HUES48 (cell line): ENCODE measurements at regions not wholly inside any gene's neighbourhood (a gene's known extent, or its start where the extent isn't known, plus 50 kb on each side); places are given as distances from the start of the nearest gene placed in this dataset.

Source experiments
- H3K27ac ChIP-seq: one replicate; pipeline ENCODE4 v1.7.0; 2013; ENCODE audit warnings: low read depth, low read length, inconsistent platforms
- H3K27me3 ChIP-seq: 2 replicates; pipeline ENCODE4 v1.6.1; 2013; ENCODE audit warnings: mild to moderate bottlenecking, low read length; ENCODE audit not compliant: control insufficient read depth, insufficient read depth
- H3K36me3 ChIP-seq: 2 replicates; pipeline ENCODE4 v1.6.1; 2013; ENCODE audit warnings: low read length; ENCODE audit not compliant: control insufficient read depth, insufficient read depth
- H3K4me1 ChIP-seq: 2 replicates; pipeline ENCODE4 v1.6.1; 2013; ENCODE audit warnings: mild to moderate bottlenecking, low read length; ENCODE audit not compliant: control insufficient read depth, insufficient read depth
- H3K4me3 ChIP-seq: 2 replicates; pipeline ENCODE4 v1.5.1; 2013; ENCODE audit warnings: mild to moderate bottlenecking, low read depth, low read length
- H3K9ac ChIP-seq: 2 replicates; pipeline ENCODE4 v1.6.1; 2013; ENCODE audit warnings: mild to moderate bottlenecking, low read depth, low read length, moderate library complexity
- H3K9me3 ChIP-seq: 2 replicates; pipeline ENCODE4 v1.6.1; 2013; ENCODE audit warnings: low read length; ENCODE audit not compliant: control insufficient read depth, insufficient read depth

DNA sequence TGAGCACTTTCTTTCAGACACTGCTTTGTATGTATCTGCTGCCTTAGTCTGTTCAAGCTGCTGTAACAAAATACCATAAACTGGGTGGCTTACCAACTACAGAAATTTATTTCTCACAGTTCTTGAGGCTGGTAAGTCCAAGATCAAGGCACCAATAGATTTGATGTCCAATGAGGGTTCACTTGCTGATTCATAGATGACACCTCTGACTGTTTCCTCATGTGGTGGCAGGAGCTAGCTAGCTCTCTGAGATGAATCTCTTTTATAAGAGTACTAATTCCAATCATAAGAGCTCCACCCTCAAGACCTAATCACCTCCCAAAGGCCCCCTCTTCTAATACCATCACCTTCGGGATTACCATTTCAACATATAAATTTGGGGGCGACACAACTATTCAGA, 76.6 kb upstream of the ADO start:
- Histone ChIP-seq H3K36me3 (no peaks in the 10 kb centered on the region), H3K4me1 (no peaks in the 10 kb centered on the region), H3K9me3 (no peaks in the 10 kb centered on the region), H3K9ac (no peak overlapping the region), H3K27ac (no peak overlapping the region), H3K27me3 (no peaks in the 10 kb centered on the region), H3K4me3 (no peak overlapping the region)

GRCh38 chr10:62728479-62728878, 76.0 kb upstream of the ADO start:
- Histone ChIP-seq H3K9me3 (no peaks in the 10 kb centered on the region), H3K4me1 (no peaks in the 10 kb centered on the region), H3K9ac (no peak overlapping the region), H3K27me3 (no peaks in the 10 kb centered on the region), H3K36me3 (no peaks in the 10 kb centered on the region), H3K27ac (no peak overlapping the region), H3K4me3 (no peak overlapping the region)

GRCh38 chr10:62732841-62733653, 71.5 kb upstream of the ADO start:
- Histone ChIP-seq H3K36me3 (no peaks in the 10 kb centered on the region), H3K27me3 (no peaks in the 10 kb centered on the region), H3K27ac (no peak overlapping the region), H3K4me1 (no peaks in the 10 kb centered on the region), H3K9me3 (no peaks in the 10 kb centered on the region), H3K4me3 (no peak overlapping the region), H3K9ac (no peak overlapping the region)

DNA sequence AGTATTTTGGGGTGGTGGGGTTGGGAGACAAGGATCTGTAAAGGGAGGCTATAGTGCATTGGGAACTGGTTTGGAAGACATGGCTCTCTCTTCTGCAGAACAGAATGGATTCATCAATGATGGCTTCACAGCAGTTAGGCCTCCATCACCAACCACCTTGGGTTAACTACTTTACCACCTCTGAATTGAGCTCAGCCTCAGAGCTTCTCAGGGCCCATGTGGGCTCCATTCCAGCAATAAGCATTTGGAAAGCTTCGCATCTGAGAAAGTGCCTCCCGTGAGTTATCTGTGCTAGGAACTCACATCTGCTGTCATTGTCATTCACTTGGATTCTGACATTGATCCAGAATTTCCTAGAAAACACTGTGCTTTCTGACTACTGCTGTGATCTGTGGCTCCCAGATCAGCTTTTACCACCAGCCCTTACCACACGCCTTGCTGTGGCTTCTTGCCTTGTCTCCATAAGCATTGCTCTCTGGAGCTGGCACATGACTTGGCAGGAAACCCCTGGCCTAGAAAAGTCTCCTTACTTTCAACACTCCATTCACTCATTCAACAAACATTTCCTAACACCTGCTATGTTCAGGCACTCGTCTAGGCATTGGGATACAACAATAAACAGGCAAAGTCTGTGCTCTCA, 70.7 kb upstream of the ADO start:
- Histone ChIP-seq H3K27me3 (no peaks in the 10 kb centered on the region), H3K36me3 (no peaks in the 10 kb centered on the region), H3K4me3 (no peak overlapping the region), H3K4me1 (no peaks in the 10 kb centered on the region), H3K9me3 (no peaks in the 10 kb centered on the region), H3K9ac (no peak overlapping the region), H3K27ac (no peak overlapping the region)

- H3K27me3 ChIP-seq, result no peaks in the 10 kb centered on the region
- no peak overlapping the region for H3K9ac ChIP-seq
- H3K36me3 ChIP-seq, result no peaks in the 10 kb centered on the region
- H3K9me3 ChIP-seq, result no peaks in the 10 kb centered on the region
- H3K4me3 ChIP-seq, result no peak overlapping the region
- H3K27ac ChIP-seq, result no peak overlapping the region
- H3K4me1 ChIP-seq, result no peaks in the 10 kb centered on the region
Observed at GRCh38 chr10:62734781-62735463, 69.6 kb upstream of the ADO start.

GRCh38 chr10:62735464-62736167, 68.9 kb upstream of the ADO start:
- H3K9me3 ChIP-seq, result no peaks in the 10 kb centered on the region
- H3K4me3 ChIP-seq, result no peak overlapping the region
- no peak overlapping the region for H3K27ac ChIP-seq
- H3K27me3 ChIP-seq, result no peaks in the 10 kb centered on the region
- H3K9ac ChIP-seq, result no peak overlapping the region
- H3K4me1 ChIP-seq, result no peaks in the 10 kb centered on the region
- no peaks in the 10 kb centered on the region for H3K36me3 ChIP-seq

GRCh38 chr10:62736168-62736546, 68.4 kb upstream of the ADO start:
- Histone ChIP-seq H3K27me3 (no peaks in the 10 kb centered on the region), H3K9me3 (no peaks in the 10 kb centered on the region), H3K4me1 (no peaks in the 10 kb centered on the region), H3K27ac (no peak overlapping the region), H3K4me3 (no peak overlapping the region), H3K9ac (no peak overlapping the region), H3K36me3 (no peaks in the 10 kb centered on the region)

- Histone ChIP-seq H3K27me3 (no peaks in the 10 kb centered on the region), H3K4me3 (no peak overlapping the region), H3K9ac (no peak overlapping the region), H3K36me3 (no peaks in the 10 kb centered on the region), H3K4me1 (no peaks in the 10 kb centered on the region), H3K9me3 (no peaks in the 10 kb centered on the region), H3K27ac (no peak overlapping the region)
Observed at GRCh38 chr10:62738916-62739315, 65.6 kb upstream of the ADO start.

- Histone ChIP-seq H3K9ac (no peak overlapping the region), H3K4me1 (no peaks in the 10 kb centered on the region), H3K27me3 (no peaks in the 10 kb centered on the region), H3K4me3 (no peak overlapping the region), H3K27ac (no peak overlapping the region), H3K36me3 (no peaks in the 10 kb centered on the region), H3K9me3 (no peaks in the 10 kb centered on the region)
Observed at GRCh38 chr10:62740885-62741745, 63.4 kb upstream of the ADO start.

GRCh38 chr10:62741996-62742395, 62.5 kb upstream of the ADO start:
- H3K4me1 ChIP-seq, result no peaks in the 10 kb centered on the region
- no peak overlapping the region for H3K27ac ChIP-seq

More at GRCh38 chr10:62741996-62742395, 62.5 kb upstream of the ADO start:
- Histone ChIP-seq H3K9ac (no peak overlapping the region), H3K9me3 (no peaks in the 10 kb centered on the region), H3K4me3 (no peak overlapping the region), H3K27me3 (no peaks in the 10 kb centered on the region), H3K36me3 (no peaks in the 10 kb centered on the region)
